Neural progenitor cell (in vitro differentiated cells): ENCODE measurements at regions not wholly inside any gene's neighbourhood (a gene's known extent, or its start where the extent isn't known, plus 50 kb on each side); places are given as distances from the start of the nearest gene placed in this dataset.
"Not testable (repeated sequence)": the region's sequence is repeated elsewhere in the genome, so short reads cannot be mapped to it uniquely, and the experiment has no call there.

ENCODE experiments used
- DNase-seq: peaks from one replicate; pipeline ENCODE4 v3.0.0-alpha.2; 2016; ENCODE audit warnings: low spot score
- H2AFZ ChIP-seq: fragments of 200-600 bp; sonication (generic); replicated peaks from 2 replicates; pipeline ENCODE4 v1.6.1; 2016; ENCODE audit warnings: antibody characterized with exemption
- H3F3A ChIP-seq: fragments of 200-600 bp; sonication (generic); 2 replicates; pipeline ENCODE4 v1.6.1; 2016; ENCODE audit warnings: antibody characterized with exemption, low read depth
- H3K27ac ChIP-seq: fragments of 200-600 bp; sonication (generic); 2 replicates; pipeline ENCODE4 v1.5.1; 2016; ENCODE audit warnings: mild to moderate bottlenecking
- H3K27me3 ChIP-seq: fragments of 200-600 bp; sonication (generic); 2 replicates; pipeline ENCODE4 v1.6.1; 2016; ENCODE audit warnings: mild to moderate bottlenecking, moderate library complexity
- H3K36me3 ChIP-seq: fragments of 200-600 bp; sonication (generic); 2 replicates; pipeline ENCODE4 v1.5.1; 2016
- H3K4me1 ChIP-seq: fragments of 200-600 bp; sonication (generic); 2 replicates; pipeline ENCODE4 v1.6.1; 2016; ENCODE audit warnings: mixed run types
- H3K4me2 ChIP-seq: fragments of 200-600 bp; sonication (generic); 2 replicates; pipeline ENCODE4 v1.6.1; 2016
- H3K4me3 ChIP-seq: fragments of 200-600 bp; sonication (generic); 2 replicates; pipeline ENCODE4 v1.5.1; 2016
- H3K79me2 ChIP-seq: fragments of 200-600 bp; sonication (generic); 2 replicates; pipeline ENCODE4 v1.6.1; 2016; ENCODE audit warnings: low read depth
- H3K9ac ChIP-seq: fragments of 200-600 bp; sonication (generic); 2 replicates; pipeline ENCODE4 v1.6.1; 2016
- H3K9me3 ChIP-seq: fragments of 200-600 bp; sonication (generic); 2 replicates; pipeline ENCODE4 v1.5.1; 2016; ENCODE audit warnings: low read depth
- H4K20me1 ChIP-seq: fragments of 200-600 bp; sonication (generic); 2 replicates; pipeline ENCODE4 v1.6.1; 2016; ENCODE audit warnings: low read depth
- H3K27ac Mint-ChIP-seq: 3 replicates; pipeline ENCODE4 v1.8.0; 2021; ENCODE audit warnings: mixed read lengths
- H3K27me3 Mint-ChIP-seq: 2 replicates; pipeline ENCODE4 v1.8.0; 2022; ENCODE audit warnings: low read depth, mild to moderate bottlenecking, inconsistent platforms, moderate library complexity, mixed read lengths; ENCODE audit not compliant: insufficient read depth
- H3K36me3 Mint-ChIP-seq: 3 replicates; pipeline ENCODE4 v1.8.0; 2021; ENCODE audit warnings: mixed read lengths
- H3K4me1 Mint-ChIP-seq: 3 replicates; pipeline ENCODE4 v1.8.0; 2021; ENCODE audit warnings: mixed read lengths
- H3K4me3 Mint-ChIP-seq: 3 replicates; pipeline ENCODE4 v1.8.0; 2021; ENCODE audit warnings: mild to moderate bottlenecking, moderate library complexity, mixed read lengths
- H3K9me3 Mint-ChIP-seq: 3 replicates; pipeline ENCODE4 v1.8.0; 2020; ENCODE audit warnings: mixed read lengths
- CTCF ChIP-seq: fragments of 200-600 bp; sonication (generic); IDR thresholded peaks from 2 replicates; pipeline ENCODE4 v1.5.1; 2017; ENCODE audit warnings: antibody characterized with exemption, mild to moderate bottlenecking
- EZH2 ChIP-seq: fragments of 200-600 bp; sonication (generic); IDR thresholded peaks from 2 replicates; pipeline ENCODE4 v1.6.1; 2017; ENCODE audit warnings: antibody characterized with exemption, mild to moderate bottlenecking, moderate library complexity
- EZH2phosphoT487 ChIP-seq: fragments of 200-600 bp; sonication (generic); IDR thresholded peaks from 2 replicates; pipeline ENCODE4 v1.6.1; 2017; ENCODE audit warnings: antibody characterized with exemption

GRCh38 chr12:20105943-20106342, 262.4 kb upstream of the PDE3A start:
- Mint-ChIP-seq H3K27ac (no peak overlapping the region), H3K27me3 (no peaks in the 10 kb centered on the region), H3K9me3 (peaks cover 4% of the 10 kb centered on the region), H3K4me3 (no peak overlapping the region), H3K36me3 (no peaks in the 10 kb centered on the region), H3K4me1 (peaks cover 4% of the 10 kb centered on the region)
- Histone ChIP-seq H3K27ac (no peak overlapping the region), H3K4me1 (peaks cover 12% of the 10 kb centered on the region), H3K9ac (no peak overlapping the region), H3K79me2 (no peaks in the 10 kb centered on the region), H3K36me3 (no peaks in the 10 kb centered on the region), H3K4me2 (no peak overlapping the region), H3F3A (no peaks in the 10 kb centered on the region), H3K4me3 (no peak overlapping the region), H2AFZ (no peak overlapping the region), H3K27me3 (no peaks in the 10 kb centered on the region), H3K9me3 (no peaks in the 10 kb centered on the region), H4K20me1 (no peaks in the 10 kb centered on the region)
- DNase-seq: no peak
- TF ChIP-seq EZH2: no peak
- no peak for TF ChIP-seq EZH2phosphoT487
- no peak for TF ChIP-seq CTCF

- no peaks in the 10 kb centered on the region for H3F3A ChIP-seq
- peaks cover 4% of the 10 kb centered on the region for H3K4me1 Mint-ChIP-seq
- peaks cover 12% of the 10 kb centered on the region for H3K4me1 ChIP-seq
- peak overlapping the region; percentile 55 for H2AFZ ChIP-seq
- H3K9me3 Mint-ChIP-seq: peaks cover 2% of the 10 kb centered on the region
- H3K36me3 Mint-ChIP-seq: no peaks in the 10 kb centered on the region
- DNase-seq: peak; percentile 44
- TF ChIP-seq CTCF (no peak), EZH2 (no peak), EZH2phosphoT487 (no peak)
- H3K4me3 Mint-ChIP-seq: no peak overlapping the region
- no peaks in the 10 kb centered on the region for H3K27me3 ChIP-seq
- peak overlapping the region; percentile 55 for H3K4me2 ChIP-seq
- H3K27me3 Mint-ChIP-seq: no peaks in the 10 kb centered on the region
- H3K27ac Mint-ChIP-seq: no peak overlapping the region
- H3K9me3 ChIP-seq: no peaks in the 10 kb centered on the region
- H3K27ac ChIP-seq: no peak overlapping the region
- no peaks in the 10 kb centered on the region for H3K36me3 ChIP-seq
- no peak overlapping the region for H3K4me3 ChIP-seq
- no peaks in the 10 kb centered on the region for H4K20me1 ChIP-seq
- H3K9ac ChIP-seq: no peak overlapping the region
- no peaks in the 10 kb centered on the region for H3K79me2 ChIP-seq
Measured at GRCh38 chr12:20109676-20110075, 258.7 kb upstream of the PDE3A start.

GRCh38 chr12:20115371-20115770, 253.0 kb upstream of the PDE3A start:
- not testable (repeated sequence) for H3K9me3 Mint-ChIP-seq, H3K4me3 Mint-ChIP-seq, H3K4me3 ChIP-seq, H3K9ac ChIP-seq, H3K36me3 ChIP-seq, H3K9me3 ChIP-seq, DNase-seq, H3F3A ChIP-seq, H3K27me3 Mint-ChIP-seq, H3K27ac Mint-ChIP-seq, H2AFZ ChIP-seq, H3K79me2 ChIP-seq, H3K4me2 ChIP-seq, H3K27ac ChIP-seq, H3K36me3 Mint-ChIP-seq, H3K27me3 ChIP-seq, H3K4me1 ChIP-seq, H4K20me1 ChIP-seq, H3K4me1 Mint-ChIP-seq

- H3K27ac Mint-ChIP-seq: no peak overlapping the region
- H3K4me3 Mint-ChIP-seq: no peak overlapping the region
- DNase-seq: no peak
- no peak overlapping the region for H2AFZ ChIP-seq
- H3K9me3 Mint-ChIP-seq: peaks cover 4% of the 10 kb centered on the region
- TF ChIP-seq EZH2phosphoT487: no peak
- TF ChIP-seq EZH2: no peak
- no peak for TF ChIP-seq CTCF
- no peak overlapping the region for H3K4me2 ChIP-seq
- H3F3A ChIP-seq: no peaks in the 10 kb centered on the region
- H3K4me1 Mint-ChIP-seq: no peaks in the 10 kb centered on the region
- no peaks in the 10 kb centered on the region for H3K36me3 ChIP-seq
- no peaks in the 10 kb centered on the region for H3K27me3 Mint-ChIP-seq
- no peak overlapping the region for H3K27ac ChIP-seq
- H4K20me1 ChIP-seq: no peaks in the 10 kb centered on the region
- no peaks in the 10 kb centered on the region for H3K36me3 Mint-ChIP-seq
- H3K79me2 ChIP-seq: no peaks in the 10 kb centered on the region
- peaks cover 4% of the 10 kb centered on the region for H3K4me1 ChIP-seq
- no peak overlapping the region for H3K4me3 ChIP-seq
- H3K9ac ChIP-seq: no peak overlapping the region
- no peaks in the 10 kb centered on the region for H3K9me3 ChIP-seq
- no peaks in the 10 kb centered on the region for H3K27me3 ChIP-seq
Measured at GRCh38 chr12:20119596-20120402, 248.5 kb upstream of the PDE3A start.
